A549 (cell line): ENCODE measurements at regions not wholly inside any gene's neighbourhood (a gene's known extent, or its start where the extent isn't known, plus 50 kb on each side); places are given as distances from the start of the nearest gene placed in this dataset.

ENCODE experiments used
- ESRRA ChIP-seq: fragments of 150-350 bp; IDR thresholded peaks from 2 replicates; pipeline ENCODE4 v1.6.1; 2014; ENCODE audit warnings: mild to moderate bottlenecking, low read length, borderline replicate concordance
- FOSL2 ChIP-seq, 2 experiments: fragments of 450-650 bp in 1 of 2; fragments of >200 bp in 1 of 2; sonication (Bioruptor Twin) in 1 of 2; formaldehyde crosslinking; IDR thresholded peaks; 2 replicates each; pipeline versions ENCODE4 v1.5.0 to v1.6.1; 2016 to 2020; ENCODE audit warnings: mild to moderate bottlenecking in 1 of 2, moderate library complexity in 1 of 2
- HDAC2 ChIP-seq: fragments of 200-600 bp; sonication (generic); IDR thresholded peaks from 2 replicates; pipeline ENCODE4 v1.6.1; 2016
- MAZ ChIP-seq: fragments of 150-350 bp; IDR thresholded peaks from 2 replicates; pipeline ENCODE4 v1.6.1; 2014; ENCODE audit warnings: antibody characterized with exemption, low read depth, low read length, borderline replicate concordance
- MYC ChIP-seq: IDR thresholded peaks from 2 replicates; pipeline ENCODE4 v1.6.1; 2012; ENCODE audit warnings: mild to moderate bottlenecking, inconsistent platforms, low read length, improper control_type of control experiment, borderline replicate concordance
- POLR2A ChIP-seq: IDR thresholded peaks from 2 replicates; pipeline ENCODE4 v1.6.1; 2012; ENCODE audit warnings: mild to moderate bottlenecking, low read length
- RARB ChIP-seq: fragments of 250-450 bp; sonication (Bioruptor Pico); IDR thresholded peaks from 2 replicates; pipeline ENCODE4 v1.8.0; 2021; ENCODE audit warnings: mild to moderate bottlenecking, moderate library complexity
- ZNF302 ChIP-seq: fragments of 250-450 bp; sonication (Bioruptor Pico); IDR thresholded peaks from 2 replicates; pipeline ENCODE4 v1.9.0; 2021; ENCODE audit warnings: inconsistent platforms, mild to moderate bottlenecking, moderate library complexity
- TF ChIP-seq, protein P1 (sequence below): fragments of >200 bp; sonication (Bioruptor Twin); formaldehyde crosslinking; IDR thresholded peaks from 3 replicates; pipeline ENCODE4 v1.5.1; 2016
- TF ChIP-seq, protein P2 (sequence below): fragments of 150-350 bp; IDR thresholded peaks from 2 replicates; pipeline ENCODE4 v1.6.1; 2014; ENCODE audit warnings: low read depth, mild to moderate bottlenecking, low read length
- TF ChIP-seq, protein P3 (sequence below): fragments of 200-600 bp; sonication (generic); IDR thresholded peaks from 2 replicates; pipeline ENCODE4 v1.6.1; 2016; ENCODE audit warnings: antibody characterized with exemption, mild to moderate bottlenecking, moderate library complexity
- TF ChIP-seq, protein P4 (sequence below): fragments of >200 bp; sonication (Bioruptor Twin); formaldehyde crosslinking; IDR thresholded peaks from 3 replicates; pipeline ENCODE4 v1.6.1; 2016
- TF ChIP-seq, protein P5 (sequence below): IDR thresholded peaks from 2 replicates; pipeline ENCODE4 v1.6.1; 2012

DNA sequence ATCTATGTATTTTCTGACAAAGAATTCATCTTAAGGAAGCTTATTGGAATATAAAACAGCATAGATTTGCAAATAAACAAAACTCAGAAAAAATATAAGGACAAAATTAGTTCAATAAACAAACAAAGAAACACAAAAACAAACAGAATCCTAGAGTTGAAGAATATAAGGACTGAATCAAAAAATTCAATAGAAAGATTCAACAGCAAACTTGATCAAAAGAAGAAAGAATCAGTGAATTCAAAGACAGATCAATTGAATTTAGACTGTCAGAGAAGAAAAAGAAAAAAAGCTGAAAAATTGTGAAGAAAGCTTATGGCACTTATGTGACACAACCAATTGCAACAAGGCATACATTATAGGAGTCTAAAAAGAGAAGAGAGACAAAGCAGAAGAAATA lies 770.0 kb upstream of the RGS18 start:
- TF ChIP-seq POLR2A (no peak), FOSL2 (IDR thresholded peaks at IDR 0.05) (no peak), FOSL2 (CRISPR knock-in tag; IDR thresholded peaks at IDR 0.05) (no peak), MYC (no peak), ZNF302 (no peak), ESRRA (no peak), MAZ (no peak), RARB (CRISPR knock-in tag) (no peak), HDAC2 (no peak)
- TF ChIP-seq, protein P1, sequence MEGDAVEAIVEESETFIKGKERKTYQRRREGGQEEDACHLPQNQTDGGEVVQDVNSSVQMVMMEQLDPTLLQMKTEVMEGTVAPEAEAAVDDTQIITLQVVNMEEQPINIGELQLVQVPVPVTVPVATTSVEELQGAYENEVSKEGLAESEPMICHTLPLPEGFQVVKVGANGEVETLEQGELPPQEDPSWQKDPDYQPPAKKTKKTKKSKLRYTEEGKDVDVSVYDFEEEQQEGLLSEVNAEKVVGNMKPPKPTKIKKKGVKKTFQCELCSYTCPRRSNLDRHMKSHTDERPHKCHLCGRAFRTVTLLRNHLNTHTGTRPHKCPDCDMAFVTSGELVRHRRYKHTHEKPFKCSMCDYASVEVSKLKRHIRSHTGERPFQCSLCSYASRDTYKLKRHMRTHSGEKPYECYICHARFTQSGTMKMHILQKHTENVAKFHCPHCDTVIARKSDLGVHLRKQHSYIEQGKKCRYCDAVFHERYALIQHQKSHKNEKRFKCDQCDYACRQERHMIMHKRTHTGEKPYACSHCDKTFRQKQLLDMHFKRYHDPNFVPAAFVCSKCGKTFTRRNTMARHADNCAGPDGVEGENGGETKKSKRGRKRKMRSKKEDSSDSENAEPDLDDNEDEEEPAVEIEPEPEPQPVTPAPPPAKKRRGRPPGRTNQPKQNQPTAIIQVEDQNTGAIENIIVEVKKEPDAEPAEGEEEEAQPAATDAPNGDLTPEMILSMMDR = no peak
- TF ChIP-seq, protein P2, sequence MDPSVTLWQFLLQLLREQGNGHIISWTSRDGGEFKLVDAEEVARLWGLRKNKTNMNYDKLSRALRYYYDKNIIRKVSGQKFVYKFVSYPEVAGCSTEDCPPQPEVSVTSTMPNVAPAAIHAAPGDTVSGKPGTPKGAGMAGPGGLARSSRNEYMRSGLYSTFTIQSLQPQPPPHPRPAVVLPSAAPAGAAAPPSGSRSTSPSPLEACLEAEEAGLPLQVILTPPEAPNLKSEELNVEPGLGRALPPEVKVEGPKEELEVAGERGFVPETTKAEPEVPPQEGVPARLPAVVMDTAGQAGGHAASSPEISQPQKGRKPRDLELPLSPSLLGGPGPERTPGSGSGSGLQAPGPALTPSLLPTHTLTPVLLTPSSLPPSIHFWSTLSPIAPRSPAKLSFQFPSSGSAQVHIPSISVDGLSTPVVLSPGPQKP = no peak
- TF ChIP-seq, protein P3, sequence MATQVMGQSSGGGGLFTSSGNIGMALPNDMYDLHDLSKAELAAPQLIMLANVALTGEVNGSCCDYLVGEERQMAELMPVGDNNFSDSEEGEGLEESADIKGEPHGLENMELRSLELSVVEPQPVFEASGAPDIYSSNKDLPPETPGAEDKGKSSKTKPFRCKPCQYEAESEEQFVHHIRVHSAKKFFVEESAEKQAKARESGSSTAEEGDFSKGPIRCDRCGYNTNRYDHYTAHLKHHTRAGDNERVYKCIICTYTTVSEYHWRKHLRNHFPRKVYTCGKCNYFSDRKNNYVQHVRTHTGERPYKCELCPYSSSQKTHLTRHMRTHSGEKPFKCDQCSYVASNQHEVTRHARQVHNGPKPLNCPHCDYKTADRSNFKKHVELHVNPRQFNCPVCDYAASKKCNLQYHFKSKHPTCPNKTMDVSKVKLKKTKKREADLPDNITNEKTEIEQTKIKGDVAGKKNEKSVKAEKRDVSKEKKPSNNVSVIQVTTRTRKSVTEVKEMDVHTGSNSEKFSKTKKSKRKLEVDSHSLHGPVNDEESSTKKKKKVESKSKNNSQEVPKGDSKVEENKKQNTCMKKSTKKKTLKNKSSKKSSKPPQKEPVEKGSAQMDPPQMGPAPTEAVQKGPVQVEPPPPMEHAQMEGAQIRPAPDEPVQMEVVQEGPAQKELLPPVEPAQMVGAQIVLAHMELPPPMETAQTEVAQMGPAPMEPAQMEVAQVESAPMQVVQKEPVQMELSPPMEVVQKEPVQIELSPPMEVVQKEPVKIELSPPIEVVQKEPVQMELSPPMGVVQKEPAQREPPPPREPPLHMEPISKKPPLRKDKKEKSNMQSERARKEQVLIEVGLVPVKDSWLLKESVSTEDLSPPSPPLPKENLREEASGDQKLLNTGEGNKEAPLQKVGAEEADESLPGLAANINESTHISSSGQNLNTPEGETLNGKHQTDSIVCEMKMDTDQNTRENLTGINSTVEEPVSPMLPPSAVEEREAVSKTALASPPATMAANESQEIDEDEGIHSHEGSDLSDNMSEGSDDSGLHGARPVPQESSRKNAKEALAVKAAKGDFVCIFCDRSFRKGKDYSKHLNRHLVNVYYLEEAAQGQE = no peak
- TF ChIP-seq, protein P4, sequence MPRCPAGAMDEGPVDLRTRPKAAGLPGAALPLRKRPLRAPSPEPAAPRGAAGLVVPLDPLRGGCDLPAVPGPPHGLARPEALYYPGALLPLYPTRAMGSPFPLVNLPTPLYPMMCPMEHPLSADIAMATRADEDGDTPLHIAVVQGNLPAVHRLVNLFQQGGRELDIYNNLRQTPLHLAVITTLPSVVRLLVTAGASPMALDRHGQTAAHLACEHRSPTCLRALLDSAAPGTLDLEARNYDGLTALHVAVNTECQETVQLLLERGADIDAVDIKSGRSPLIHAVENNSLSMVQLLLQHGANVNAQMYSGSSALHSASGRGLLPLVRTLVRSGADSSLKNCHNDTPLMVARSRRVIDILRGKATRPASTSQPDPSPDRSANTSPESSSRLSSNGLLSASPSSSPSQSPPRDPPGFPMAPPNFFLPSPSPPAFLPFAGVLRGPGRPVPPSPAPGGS = no peak
- TF ChIP-seq, protein P5, sequence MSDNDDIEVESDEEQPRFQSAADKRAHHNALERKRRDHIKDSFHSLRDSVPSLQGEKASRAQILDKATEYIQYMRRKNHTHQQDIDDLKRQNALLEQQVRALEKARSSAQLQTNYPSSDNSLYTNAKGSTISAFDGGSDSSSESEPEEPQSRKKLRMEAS = no peak
